DMS79 treated with DMSO at 0.1 percent for 48 hours (cell line): ENCODE measurements at regions not wholly inside any gene's neighbourhood (a gene's known extent, or its start where the extent isn't known, plus 50 kb on each side); places are given as distances from the start of the nearest gene placed in this dataset.
"Not testable (repeated sequence)": the region's sequence is repeated elsewhere in the genome, so short reads cannot be mapped to it uniquely, and the experiment has no call there.

Experiments
- DNase-seq: peaks from one replicate; lab custom pipeline; 2025; lab: John Stamatoyannopoulos, UW

- no peak for DNase-seq
Measured at GRCh38 chr11:92111287-92111686, 113.3 kb upstream of the FAT3 start.

- DNase-seq, result no peak
Measured at GRCh38 chr11:92109466-92109865, 115.2 kb upstream of the FAT3 start.

GRCh38 chr11:92107331-92107730 lies 117.3 kb upstream of the FAT3 start:
- DNase-seq, result no peak

- no peak for DNase-seq
Measured at GRCh38 chr11:92104349-92104748, 120.3 kb upstream of the FAT3 start.

- DNase-seq, result no peak
Measured at GRCh38 chr11:92101920-92102319, 122.7 kb upstream of the FAT3 start.

GRCh38 chr11:92099183-92099582 lies 125.4 kb upstream of the FAT3 start:
- DNase-seq, result no peak

GRCh38 chr11:92098172-92098571 lies 126.4 kb upstream of the FAT3 start:
- no peak for DNase-seq

GRCh38 chr11:92087725-92088537 lies 136.7 kb upstream of the FAT3 start:
- DNase-seq, result no peak

- no peak for DNase-seq
Measured at GRCh38 chr11:92083123-92083522, 141.5 kb upstream of the FAT3 start.

GRCh38 chr11:92082652-92083051 lies 142.0 kb upstream of the FAT3 start:
- no peak for DNase-seq

GRCh38 chr11:92074498-92074897 lies 150.1 kb upstream of the FAT3 start:
- not testable (repeated sequence) for DNase-seq

GRCh38 chr11:92071660-92072059 lies 153.0 kb upstream of the FAT3 start:
- DNase-seq, result no peak

GRCh38 chr11:92070026-92070889 lies 154.4 kb upstream of the FAT3 start:
- DNase-seq, result no peak

GRCh38 chr11:92067016-92067415 lies 157.6 kb upstream of the FAT3 start:
- DNase-seq, result no peak

GRCh38 chr11:92061456-92062062 lies 163.1 kb upstream of the FAT3 start:
- DNase-seq, result no peak

- no peak for DNase-seq
Measured at GRCh38 chr11:92057849-92058442, 166.7 kb upstream of the FAT3 start.

- DNase-seq, result no peak
Measured at GRCh38 chr11:92053216-92053615, 171.4 kb upstream of the FAT3 start.

GRCh38 chr11:92050305-92050704 lies 174.3 kb upstream of the FAT3 start:
- no peak for DNase-seq

GRCh38 chr11:92048415-92048814 lies 176.2 kb upstream of the FAT3 start:
- DNase-seq, result no peak

- DNase-seq, result no peak
Measured at GRCh38 chr11:92046103-92046502, 178.5 kb upstream of the FAT3 start.

- DNase-seq, result no peak
Measured at GRCh38 chr11:92045301-92045700, 179.3 kb upstream of the FAT3 start.

GRCh38 chr11:92035488-92035887 lies 189.1 kb upstream of the FAT3 start:
- DNase-seq, result no peak
